Endodermal cell (in vitro differentiated cells): ENCODE measurements at regions not wholly inside any gene's neighbourhood (a gene's known extent, or its start where the extent isn't known, plus 50 kb on each side); places are given as distances from the start of the nearest gene placed in this dataset.

ENCODE experiments used
- DNase-seq: peaks from one replicate; pipeline ENCODE4 v3.0.0-alpha.2; 2017
- H3K27ac ChIP-seq: 2 replicates; pipeline ENCODE4 v1.5.1; 2013; ENCODE audit warnings: mild to moderate bottlenecking, low read depth, low read length, moderate library complexity
- H3K27me3 ChIP-seq: 2 replicates; pipeline ENCODE4 v1.6.1; 2013; ENCODE audit warnings: mild to moderate bottlenecking, low read length, moderate library complexity; ENCODE audit not compliant: insufficient read depth, control insufficient read depth, poor library complexity, severe bottlenecking
- H3K36me3 ChIP-seq: 2 replicates; pipeline ENCODE4 v1.7.0; 2013; ENCODE audit warnings: mild to moderate bottlenecking, low read length, moderate library complexity; ENCODE audit not compliant: control insufficient read depth, insufficient read depth
- H3K4me1 ChIP-seq: one replicate; pipeline ENCODE4 v1.7.0; 2013; ENCODE audit warnings: low read length; ENCODE audit not compliant: control insufficient read depth, insufficient read depth
- H3K4me3 ChIP-seq: 2 replicates; pipeline ENCODE4 v1.5.1; 2013; ENCODE audit warnings: mild to moderate bottlenecking, low read length, moderate library complexity
- H3K9ac ChIP-seq: 2 replicates; pipeline ENCODE4 v1.6.1; 2013; ENCODE audit warnings: mild to moderate bottlenecking, low read length, moderate library complexity; ENCODE audit not compliant: poor library complexity, severe bottlenecking; ENCODE audit errors: extremely low read depth
- H3K9me3 ChIP-seq: 2 replicates; pipeline ENCODE4 v1.6.1; 2013; ENCODE audit warnings: mild to moderate bottlenecking, low read length, moderate library complexity; ENCODE audit not compliant: control insufficient read depth
- H3K27ac Mint-ChIP-seq: 2 replicates; pipeline ENCODE4 v1.8.0; 2020; ENCODE audit warnings: mixed read lengths
- H3K27me3 Mint-ChIP-seq: 2 replicates; pipeline ENCODE4 v1.8.0; 2021; ENCODE audit warnings: mild to moderate bottlenecking, mixed read lengths; ENCODE audit not compliant: insufficient read depth
- H3K36me3 Mint-ChIP-seq: 2 replicates; pipeline ENCODE4 v1.8.0; 2020; ENCODE audit warnings: low read depth, mixed read lengths
- H3K4me1 Mint-ChIP-seq: 2 replicates; pipeline ENCODE4 v1.8.0; 2020; ENCODE audit warnings: mixed read lengths
- H3K4me3 Mint-ChIP-seq: 2 replicates; pipeline ENCODE4 v1.8.0; 2020; ENCODE audit warnings: mild to moderate bottlenecking, moderate library complexity, mixed read lengths
- H3K9me3 Mint-ChIP-seq: 2 replicates; pipeline ENCODE4 v1.8.0; 2020; ENCODE audit warnings: mild to moderate bottlenecking, mixed read lengths
- CTCF ChIP-seq: fragments of 200-600 bp; sonication (generic); conservative IDR thresholded peaks from 2 replicates; pipeline ENCODE4 v1.5.0; 2021; ENCODE audit warnings: antibody characterized with exemption, mild to moderate bottlenecking
- WGBS, 2 experiments: methylation state at CpG; one replicate each; pipeline versions ENCODE4 v1.1.5 to v1.1.7; 2013; ENCODE audit warnings: missing lambda C conversion rate in 2 of 2, mixed read lengths in 1 of 2; ENCODE audit not compliant: insufficient coverage in 1 of 2, insufficient read length in 1 of 2; 5-methylcytosine and 5-hydroxymethylcytosine counted together

- Histone ChIP-seq H3K4me3 (no peak overlapping the region), H3K9me3 (no peaks in the 10 kb centered on the region), H3K27me3 (no peaks in the 10 kb centered on the region), H3K4me1 (no peaks in the 10 kb centered on the region), H3K27ac (no peak overlapping the region), H3K9ac (no peak overlapping the region), H3K36me3 (no peaks in the 10 kb centered on the region)
- Mint-ChIP-seq H3K27me3 (no peaks in the 10 kb centered on the region), H3K36me3 (no peaks in the 10 kb centered on the region), H3K4me3 (no peak overlapping the region), H3K9me3 (no peaks in the 10 kb centered on the region), H3K27ac (no peak overlapping the region), H3K4me1 (no peaks in the 10 kb centered on the region)
- TF ChIP-seq CTCF: no peak
- no peak for DNase-seq
- WGBS, 2 experiments: 93 to 97% methylated on average over 3 of the region's 3 CpGs
Measured at GRCh38 chr15:95979286-95979685, 351.2 kb upstream of the NR2F2 start.

GRCh38 chr15:95981209-95981608, 349.3 kb upstream of the NR2F2 start:
- H3K4me3 Mint-ChIP-seq: no peak overlapping the region
- H3K36me3 Mint-ChIP-seq: no peaks in the 10 kb centered on the region
- H3K27ac Mint-ChIP-seq: no peak overlapping the region
- no peak for DNase-seq
- Histone ChIP-seq H3K9me3 (no peaks in the 10 kb centered on the region), H3K4me3 (no peak overlapping the region), H3K9ac (no peak overlapping the region), H3K27ac (no peak overlapping the region), H3K27me3 (no peaks in the 10 kb centered on the region), H3K36me3 (no peaks in the 10 kb centered on the region), H3K4me1 (no peaks in the 10 kb centered on the region)
- H3K27me3 Mint-ChIP-seq: no peaks in the 10 kb centered on the region
- H3K4me1 Mint-ChIP-seq: no peaks in the 10 kb centered on the region
- TF ChIP-seq CTCF: no peak
- H3K9me3 Mint-ChIP-seq: no peaks in the 10 kb centered on the region
- WGBS, 2 experiments: 96 to 100% methylated on average over 4 to 6 of the region's 6 CpGs

DNA sequence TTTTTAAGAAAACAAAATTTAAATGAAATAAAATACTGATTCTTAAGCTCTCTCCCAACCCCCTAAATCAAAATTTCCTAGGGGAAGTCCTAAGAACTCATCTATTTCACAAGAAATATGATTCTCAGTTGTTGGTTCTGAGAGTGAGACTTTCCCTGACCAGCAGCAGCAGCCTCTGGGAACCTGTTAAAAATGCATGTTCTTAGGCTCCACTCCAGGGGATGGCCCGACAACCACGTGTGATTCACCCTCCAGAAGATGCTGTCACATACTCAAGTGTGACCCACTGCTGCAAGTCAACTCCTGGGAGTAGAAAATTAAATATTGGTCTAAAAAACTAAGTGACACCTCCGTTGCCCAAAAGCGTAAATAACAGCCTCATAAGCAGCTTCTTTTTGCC, 343.2 kb upstream of the NR2F2 start:
- H3K27me3 Mint-ChIP-seq: peaks cover 6% of the 10 kb centered on the region
- H3K36me3 Mint-ChIP-seq: no peaks in the 10 kb centered on the region
- H3K4me3 Mint-ChIP-seq: no peak overlapping the region
- H3K36me3 ChIP-seq: no peaks in the 10 kb centered on the region
- no peak overlapping the region for H3K4me3 ChIP-seq
- 71 to 72% methylated on average over 4 of the region's 4 CpGs for WGBS, 2 experiments
- TF ChIP-seq CTCF: no peak
- DNase-seq: no peak
- H3K27me3 ChIP-seq: no peaks in the 10 kb centered on the region
- no peak overlapping the region for H3K27ac Mint-ChIP-seq
- no peaks in the 10 kb centered on the region for H3K9me3 Mint-ChIP-seq
- peaks cover 3% of the 10 kb centered on the region for H3K4me1 Mint-ChIP-seq
- H3K9ac ChIP-seq: no peak overlapping the region
- no peak overlapping the region for H3K27ac ChIP-seq
- H3K4me1 ChIP-seq: no peaks in the 10 kb centered on the region
- H3K9me3 ChIP-seq: no peaks in the 10 kb centered on the region
